NB4 (cell line): ENCODE measurements at regions not wholly inside any gene's neighbourhood (a gene's known extent, or its start where the extent isn't known, plus 50 kb on each side); places are given as distances from the start of the nearest gene placed in this dataset.

Experiments used
- CTCF ChIP-seq: IDR thresholded peaks from one replicate; pipeline ENCODE4 v1.5.1; 2012; ENCODE audit warnings: low read depth, low read length
- MYC ChIP-seq: IDR thresholded peaks from 2 replicates; pipeline ENCODE4 v1.6.1; 2011; ENCODE audit warnings: low read depth, low read length
- POLR2A ChIP-seq: IDR thresholded peaks from 2 replicates; pipeline ENCODE4 v1.6.1; 2011; ENCODE audit warnings: mild to moderate bottlenecking; ENCODE audit not compliant: insufficient read length; ENCODE audit errors: extremely low read depth
- TF ChIP-seq, protein P1 (sequence below): IDR thresholded peaks from 2 replicates; pipeline ENCODE4 v1.6.1; 2011; ENCODE audit warnings: low read depth, low read length

DNA sequence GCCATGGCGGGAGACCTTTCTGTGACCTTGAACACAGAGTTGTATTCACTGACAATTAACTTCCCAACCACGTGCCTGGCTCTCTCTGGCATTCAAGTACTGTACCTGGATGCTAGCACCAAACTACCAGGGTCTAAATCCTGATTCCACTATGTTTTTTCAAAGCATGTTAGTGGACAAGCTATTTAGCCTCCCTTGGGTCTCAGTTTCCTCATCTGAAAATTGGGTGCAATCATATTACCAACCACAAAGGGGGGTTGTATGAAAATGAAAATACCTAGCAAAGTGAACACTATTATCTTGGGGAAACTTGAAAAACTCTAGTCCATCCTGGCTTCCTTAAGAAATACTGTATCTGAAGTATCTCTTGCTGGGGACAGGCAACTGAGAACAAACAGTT is 308.7 kb upstream of the SGK1 start:
- TF ChIP-seq, protein P1, sequence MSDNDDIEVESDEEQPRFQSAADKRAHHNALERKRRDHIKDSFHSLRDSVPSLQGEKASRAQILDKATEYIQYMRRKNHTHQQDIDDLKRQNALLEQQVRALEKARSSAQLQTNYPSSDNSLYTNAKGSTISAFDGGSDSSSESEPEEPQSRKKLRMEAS = no peak
- TF ChIP-seq CTCF (no peak), POLR2A (no peak), MYC (no peak)
